HG03460 (cell line): ENCODE measurements at regions not wholly inside any gene's neighbourhood (a gene's known extent, or its start where the extent isn't known, plus 50 kb on each side); places are given as distances from the start of the nearest gene placed in this dataset.

ENCODE experiments used
- ATAC-seq: cut with Tn5 transposase; IDR thresholded peaks from one replicate; pipeline ENCODE4 v1.9.1; 2021; ENCODE audit not compliant: unreplicated experiment

GRCh38 chr11:25860677-25861450, 471.1 kb upstream of the ANO3 start:
- no peak for ATAC-seq

GRCh38 chr11:25862159-25862558, 469.8 kb upstream of the ANO3 start:
- ATAC-seq, result no peak

- no peak for ATAC-seq
Measured at GRCh38 chr11:25863986-25864385, 467.9 kb upstream of the ANO3 start.

- ATAC-seq, result no peak
Measured at GRCh38 chr11:25876456-25876965, 455.4 kb upstream of the ANO3 start.

- ATAC-seq, result no peak
Measured at GRCh38 chr11:25886036-25886435, 445.9 kb upstream of the ANO3 start.

GRCh38 chr11:25890626-25891260, 441.2 kb upstream of the ANO3 start:
- no peak for ATAC-seq

GRCh38 chr11:25891960-25892359, 440.0 kb upstream of the ANO3 start:
- ATAC-seq, result no peak

- no peak for ATAC-seq
Measured at GRCh38 chr11:25899617-25900160, 432.2 kb upstream of the ANO3 start.

- ATAC-seq, result no peak
Measured at GRCh38 chr11:25900814-25901213, 431.1 kb upstream of the ANO3 start.

GRCh38 chr11:25901415-25901814, 430.5 kb upstream of the ANO3 start:
- no peak for ATAC-seq

- no peak for ATAC-seq
Measured at GRCh38 chr11:25902476-25902875, 429.5 kb upstream of the ANO3 start.

GRCh38 chr11:25908726-25909125, 423.2 kb upstream of the ANO3 start:
- ATAC-seq, result no peak

- no peak for ATAC-seq
Measured at GRCh38 chr11:25910086-25910485, 421.8 kb upstream of the ANO3 start.

- no peak for ATAC-seq
Measured at GRCh38 chr11:25920356-25920755, 411.6 kb upstream of the ANO3 start.

- ATAC-seq, result no peak
Measured at GRCh38 chr11:25924586-25924985, 407.3 kb upstream of the ANO3 start.

GRCh38 chr11:25925359-25925758, 406.6 kb upstream of the ANO3 start:
- ATAC-seq, result no peak

GRCh38 chr11:25927411-25927953, 404.4 kb upstream of the ANO3 start:
- no peak for ATAC-seq

- ATAC-seq, result no peak
Measured at GRCh38 chr11:25928076-25928475, 403.9 kb upstream of the ANO3 start.

GRCh38 chr11:25938952-25939351, 393.0 kb upstream of the ANO3 start:
- no peak for ATAC-seq

- no peak for ATAC-seq
Measured at GRCh38 chr11:25939691-25940090, 392.2 kb upstream of the ANO3 start.

- no peak for ATAC-seq
Measured at GRCh38 chr11:25941353-25941752, 390.6 kb upstream of the ANO3 start.

- ATAC-seq, result no peak
Measured at GRCh38 chr11:25943031-25943430, 388.9 kb upstream of the ANO3 start.
